ENCODE measurements at regions not wholly inside any gene's neighbourhood (a gene's known extent, or its start where the extent isn't known, plus 50 kb on each side); places are given as distances from the start of the nearest gene placed in this dataset.

DNA sequence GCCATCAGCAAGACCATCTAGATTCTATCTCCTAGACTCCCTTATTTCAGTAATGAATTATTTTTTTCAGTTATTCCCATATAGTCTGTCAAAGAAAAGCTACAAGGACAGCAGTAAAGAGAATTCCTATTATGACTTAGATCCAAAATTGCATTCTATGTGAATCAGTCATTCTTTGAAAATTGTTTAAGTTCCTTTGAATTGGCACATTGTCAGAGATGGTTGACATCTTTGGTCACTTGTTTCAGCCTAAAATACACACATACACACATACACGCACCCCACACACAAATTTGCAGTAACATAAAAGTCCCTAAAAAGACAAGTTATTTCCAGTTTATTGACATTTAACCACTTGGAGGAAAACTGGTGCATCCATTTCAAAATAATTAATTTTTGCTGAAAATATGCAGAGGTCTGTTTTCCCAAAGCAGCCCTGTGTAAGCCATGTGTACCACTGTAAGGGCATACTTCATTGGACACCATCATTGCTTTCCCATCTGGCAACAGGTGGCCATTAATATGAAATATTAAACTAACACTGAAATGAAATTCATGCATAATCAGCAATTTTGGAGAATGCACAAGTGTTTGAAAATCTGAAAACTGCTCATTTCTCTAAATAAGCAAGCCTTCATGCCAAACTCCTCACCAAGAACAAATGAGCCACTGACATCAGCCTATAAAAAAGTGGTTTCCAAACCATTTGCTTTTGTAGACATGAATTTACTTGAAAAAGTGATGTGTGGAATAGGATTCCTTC lies 121.7 kb upstream of the COL1A2 start:
- Histone ChIP-seq H3K4me2 (no peak overlapping the region), H2AFZ (no peak overlapping the region), H3K9me3 (ENCODE audit: low read depth) (no peaks in the 10 kb centered on the region), H3K9me2 (replicated peaks; ENCODE audit: insufficient read depth) (no peaks in the 10 kb centered on the region), H3K36me3 (replicated peaks; ENCODE audit: insufficient read depth, low read depth) (no peaks in the 10 kb centered on the region), H3K27me3 (no peaks in the 10 kb centered on the region), H4K20me1 (ENCODE audit: insufficient read depth, poor library complexity, severe bottlenecking) (no peaks in the 10 kb centered on the region), H3K79me2 (no peaks in the 10 kb centered on the region), H3K4me1 (ENCODE audit: insufficient read depth) (no peaks in the 10 kb centered on the region), H3K4me3 (no peak overlapping the region), H3K27ac (no peak overlapping the region)
- TF ChIP-seq EZH2phosphoT487 (IDR thresholded peaks at IDR 0.05; ENCODE audit: low read depth, severe bottlenecking, unreplicated experiment) = no peak
- TF ChIP-seq, protein P1, sequence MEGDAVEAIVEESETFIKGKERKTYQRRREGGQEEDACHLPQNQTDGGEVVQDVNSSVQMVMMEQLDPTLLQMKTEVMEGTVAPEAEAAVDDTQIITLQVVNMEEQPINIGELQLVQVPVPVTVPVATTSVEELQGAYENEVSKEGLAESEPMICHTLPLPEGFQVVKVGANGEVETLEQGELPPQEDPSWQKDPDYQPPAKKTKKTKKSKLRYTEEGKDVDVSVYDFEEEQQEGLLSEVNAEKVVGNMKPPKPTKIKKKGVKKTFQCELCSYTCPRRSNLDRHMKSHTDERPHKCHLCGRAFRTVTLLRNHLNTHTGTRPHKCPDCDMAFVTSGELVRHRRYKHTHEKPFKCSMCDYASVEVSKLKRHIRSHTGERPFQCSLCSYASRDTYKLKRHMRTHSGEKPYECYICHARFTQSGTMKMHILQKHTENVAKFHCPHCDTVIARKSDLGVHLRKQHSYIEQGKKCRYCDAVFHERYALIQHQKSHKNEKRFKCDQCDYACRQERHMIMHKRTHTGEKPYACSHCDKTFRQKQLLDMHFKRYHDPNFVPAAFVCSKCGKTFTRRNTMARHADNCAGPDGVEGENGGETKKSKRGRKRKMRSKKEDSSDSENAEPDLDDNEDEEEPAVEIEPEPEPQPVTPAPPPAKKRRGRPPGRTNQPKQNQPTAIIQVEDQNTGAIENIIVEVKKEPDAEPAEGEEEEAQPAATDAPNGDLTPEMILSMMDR (IDR thresholded peaks at IDR 0.05; ENCODE audit: poor library complexity) = no peak
- TF ChIP-seq EZH2 (IDR thresholded peaks at IDR 0.05; ENCODE audit: borderline replicate concordance) = no peak
- no peak for DNase-seq (ENCODE audit: low spot score)
- WGBS (ENCODE audit: low lambda C conversion rate, missing lambda C conversion rate) = 100% methylated on average over 1 of the region's 1 CpG

DNA sequence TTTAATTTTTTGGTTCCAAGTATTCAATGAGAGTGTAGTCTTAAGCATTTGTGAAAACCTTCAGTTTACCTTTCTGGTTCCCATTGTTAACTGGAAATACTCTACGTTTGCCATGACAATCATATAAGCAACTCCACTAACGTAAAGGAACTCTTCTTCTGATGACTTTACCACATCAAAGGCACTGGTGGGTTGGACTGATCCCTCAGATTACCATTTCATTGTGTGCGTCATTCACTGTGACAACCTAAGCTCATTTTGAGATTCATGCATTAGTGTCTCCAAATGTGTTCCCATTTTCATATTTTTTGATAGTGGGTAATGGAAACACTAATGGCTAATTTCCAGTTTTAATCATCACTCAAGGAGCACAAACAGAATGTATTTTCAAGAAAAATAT lies 119.9 kb upstream of the COL1A2 start:
- Histone ChIP-seq H3K27ac (no peak overlapping the region), H4K20me1 (ENCODE audit: insufficient read depth, poor library complexity, severe bottlenecking) (no peaks in the 10 kb centered on the region), H3K4me2 (no peak overlapping the region), H3K79me2 (no peaks in the 10 kb centered on the region), H3K9me3 (ENCODE audit: low read depth) (no peaks in the 10 kb centered on the region), H3K36me3 (replicated peaks; ENCODE audit: insufficient read depth, low read depth) (no peaks in the 10 kb centered on the region), H3K4me1 (ENCODE audit: insufficient read depth) (no peaks in the 10 kb centered on the region), H3K9me2 (replicated peaks; ENCODE audit: insufficient read depth) (no peaks in the 10 kb centered on the region), H3K27me3 (no peaks in the 10 kb centered on the region), H2AFZ (no peak overlapping the region), H3K4me3 (no peak overlapping the region)
- no peak for DNase-seq (ENCODE audit: low spot score)
- WGBS (ENCODE audit: low lambda C conversion rate, missing lambda C conversion rate) = 61% methylated on average over 3 of the region's 3 CpGs
- TF ChIP-seq, protein P1 (IDR thresholded peaks at IDR 0.05; ENCODE audit: poor library complexity) = no peak
- no peak for TF ChIP-seq EZH2phosphoT487 (IDR thresholded peaks at IDR 0.05; ENCODE audit: low read depth, severe bottlenecking, unreplicated experiment)
- TF ChIP-seq EZH2 (IDR thresholded peaks at IDR 0.05; ENCODE audit: borderline replicate concordance) = no peak

GRCh38 chr7:94276027-94276426 lies 118.7 kb upstream of the COL1A2 start:
- H3K4me3 ChIP-seq = no peak overlapping the region
- no peak overlapping the region for H3K4me2 ChIP-seq
- H3K27ac ChIP-seq = no peak overlapping the region
- no peak for DNase-seq (ENCODE audit: low spot score)
- H3K9me2 ChIP-seq (replicated peaks; ENCODE audit: insufficient read depth) = no peaks in the 10 kb centered on the region
- H2AFZ ChIP-seq = no peak overlapping the region
- H4K20me1 ChIP-seq (ENCODE audit: insufficient read depth, poor library complexity, severe bottlenecking) = no peaks in the 10 kb centered on the region
- H3K4me1 ChIP-seq (ENCODE audit: insufficient read depth) = no peaks in the 10 kb centered on the region
- TF ChIP-seq, protein P1 (IDR thresholded peaks at IDR 0.05; ENCODE audit: poor library complexity) = no peak
- no peak for TF ChIP-seq EZH2phosphoT487 (IDR thresholded peaks at IDR 0.05; ENCODE audit: low read depth, severe bottlenecking, unreplicated experiment)
- TF ChIP-seq EZH2 (IDR thresholded peaks at IDR 0.05; ENCODE audit: borderline replicate concordance) = no peak
- H3K27me3 ChIP-seq = no peaks in the 10 kb centered on the region
- H3K36me3 ChIP-seq (replicated peaks; ENCODE audit: insufficient read depth, low read depth) = no peaks in the 10 kb centered on the region
- no peaks in the 10 kb centered on the region for H3K9me3 ChIP-seq (ENCODE audit: low read depth)
- WGBS (ENCODE audit: low lambda C conversion rate, missing lambda C conversion rate) = 56% methylated on average over 4 of the region's 4 CpGs
- H3K79me2 ChIP-seq = no peaks in the 10 kb centered on the region

Data from hepatocyte (in vitro differentiated cells).